GM19025 (cell line): ENCODE measurements at regions not wholly inside any gene's neighbourhood (a gene's known extent, or its start where the extent isn't known, plus 50 kb on each side); places are given as distances from the start of the nearest gene placed in this dataset.

Source experiments
- ATAC-seq: cut with Tn5 transposase; IDR thresholded peaks from one replicate; pipeline ENCODE4 v1.9.1; 2021; ENCODE audit warnings: mild to moderate bottlenecking, low read depth, moderate library complexity; ENCODE audit not compliant: unreplicated experiment

DNA sequence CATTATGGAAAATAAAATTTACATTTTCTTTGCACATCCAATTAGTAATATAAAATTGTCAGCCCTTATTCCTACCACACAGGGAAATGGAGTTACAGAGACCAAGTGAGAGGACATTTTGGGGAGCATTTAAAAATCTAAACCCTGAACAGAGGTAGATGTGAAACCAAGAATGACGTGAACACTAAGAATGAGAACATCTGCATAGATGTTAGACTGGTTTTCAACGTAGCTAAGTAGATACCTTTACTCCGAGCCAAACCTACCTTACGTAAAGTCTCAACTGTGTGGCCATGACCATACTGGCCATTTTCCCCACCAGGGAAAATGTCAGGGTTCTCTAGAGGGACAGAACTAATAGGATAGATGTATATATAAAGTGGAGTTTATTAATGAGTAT is 51.4 kb upstream of the THBS1 start:
- ATAC-seq, result no peak

DNA sequence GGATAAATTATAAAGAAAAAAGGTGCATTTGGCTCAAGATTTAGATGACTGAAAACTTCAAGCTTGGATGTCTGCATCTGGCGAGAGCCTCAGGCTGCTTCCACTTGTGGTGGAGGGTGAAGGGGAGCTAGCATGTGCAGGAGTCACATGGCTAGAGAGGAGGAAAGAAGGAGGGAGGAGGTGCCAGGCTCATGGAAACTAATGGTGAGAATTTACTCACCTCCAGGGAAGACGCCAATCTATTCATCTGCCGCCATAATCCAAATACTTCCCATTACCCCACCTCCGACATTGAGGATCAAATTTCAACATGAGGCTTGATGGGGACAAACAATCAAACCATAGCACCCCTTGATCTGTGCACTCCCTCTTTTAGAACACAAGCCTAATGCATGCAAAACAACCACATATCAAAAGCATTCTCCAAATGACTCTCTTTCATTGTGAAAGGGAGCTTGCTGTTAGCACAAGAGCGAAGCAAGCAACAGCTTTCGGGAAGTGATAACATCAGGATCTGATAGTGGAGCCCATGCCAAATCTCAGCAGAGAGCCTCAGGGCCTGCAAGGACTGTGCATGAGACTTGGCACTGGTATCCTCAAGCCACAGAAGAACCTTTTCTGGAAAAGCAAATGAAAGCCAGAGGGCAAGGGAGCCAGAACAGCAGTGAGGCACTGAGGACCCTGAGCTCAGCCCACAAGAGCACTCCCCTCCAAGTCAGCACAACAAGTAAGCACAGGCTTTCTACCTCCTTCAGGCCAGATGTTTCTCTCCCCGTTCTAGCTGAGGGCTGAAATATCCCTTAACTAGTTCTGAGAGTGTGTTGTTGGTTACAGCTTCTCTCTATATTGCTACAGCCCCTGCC is 50.2 kb upstream of the THBS1 start:
- ATAC-seq, result no peak
